Panc1 (cell line): ENCODE measurements at regions not wholly inside any gene's neighbourhood (a gene's known extent, or its start where the extent isn't known, plus 50 kb on each side); places are given as distances from the start of the nearest gene placed in this dataset.

Experiments used
- ATAC-seq: fragments of 200-7000 bp; cut with Tn5 transposase; 2 replicates; pipeline ENCODE4 v1.9.1; 2020; ENCODE audit warnings: mild to moderate bottlenecking, moderate library complexity
- BruUV-seq: library from RNA; stranded (reverse); fragments of 400-500 nt; replicated peaks from 2 replicates; lab custom pipeline; 2021; lab: Mats Ljungman, UMichigan
- CTCF ChIA-PET: fragments of 300-600 bp; sonication (Branson Sonifier 250); formaldehyde crosslinking; loops from one replicate; lab custom pipeline; 2022; ENCODE audit warnings: antibody characterized with exemption; lab: Charles Lee
- POLR2A ChIA-PET: fragments of 300-600 bp; sonication (Branson Sonifier 250); formaldehyde crosslinking; loops from one replicate; lab custom pipeline; 2022; ENCODE audit warnings: antibody characterized with exemption; lab: Charles Lee
- DNase-seq: peaks from one replicate; pipeline ENCODE4 v3.0.0-alpha.2; 2010; ENCODE audit warnings: low read depth, low spot score
- H3K27ac ChIP-seq: 2 replicates; pipeline ENCODE4 v1.5.1; 2011; ENCODE audit warnings: mild to moderate bottlenecking, low read length, inconsistent platforms
- H3K27me3 ChIP-seq: fragments of 200-500 bp; sonication (Bioruptor generic); 2 replicates; pipeline ENCODE4 v1.6.0; 2014; ENCODE audit warnings: low read length, inconsistent platforms; ENCODE audit not compliant: control insufficient read depth, insufficient read depth
- H3K36me3 ChIP-seq: fragments of 200-500 bp; sonication (Bioruptor generic); 2 replicates; pipeline ENCODE4 v1.5.1; 2014; ENCODE audit warnings: inconsistent platforms, mild to moderate bottlenecking, low read length, moderate library complexity; ENCODE audit not compliant: control insufficient read depth, insufficient read depth
- H3K4me1 ChIP-seq: 2 replicates; pipeline ENCODE4 v1.5.1; 2011; ENCODE audit warnings: inconsistent platforms, mild to moderate bottlenecking, low read length, moderate library complexity; ENCODE audit not compliant: control insufficient read depth, insufficient read depth
- H3K4me3 ChIP-seq, 2 experiments: 2 replicates each; pipeline ENCODE4 v1.5.1; 2011 to 2012; ENCODE audit warnings: low read depth in 2 of 2, low read length in 2 of 2, mild to moderate bottlenecking in 2 of 2, inconsistent platforms in 1 of 2, moderate library complexity in 1 of 2
- H3K9me3 ChIP-seq: fragments of 200-500 bp; sonication (Bioruptor generic); 2 replicates; pipeline ENCODE4 v1.5.1; 2014; ENCODE audit warnings: low read depth, mild to moderate bottlenecking, inconsistent platforms, low read length, moderate library complexity; ENCODE audit not compliant: control insufficient read depth, insufficient read depth
- POLR2AphosphoS5 ChIP-seq: IDR thresholded peaks from 2 replicates; pipeline ENCODE4 v1.6.1; 2012; ENCODE audit warnings: mild to moderate bottlenecking, low read depth, low read length, moderate library complexity
- SIN3A ChIP-seq: IDR thresholded peaks from 2 replicates; pipeline ENCODE4 v1.6.1; 2012; ENCODE audit warnings: low read depth, mild to moderate bottlenecking, low read length, moderate library complexity, borderline replicate concordance; ENCODE audit not compliant: insufficient read depth
- TCF7L2 ChIP-seq: IDR thresholded peaks from 2 replicates; pipeline ENCODE4 v1.6.1; 2011; ENCODE audit warnings: mild to moderate bottlenecking, low read depth, low read length, inconsistent platforms
- in situ Hi-C: cut with HindIII; loops from 2 replicates; pipeline ENCODE4 v1.10.0; 2016; ENCODE audit warnings: low sequenced_read_pairs, low pct_unique_long_range_greater_than_20kb
- intact Hi-C: fragments of 100-400 bp; cut with micrococcal nuclease; formaldehyde crosslinking; loops from one replicate; pipeline ENCODE4 v1.10.0; 2022; ENCODE audit not compliant: unreplicated experiment
- TF ChIP-seq, protein P1 (sequence below), 2 experiments: IDR thresholded peaks; 2 replicates each; pipeline ENCODE4 v1.6.1; 2011 to 2012; ENCODE audit warnings: low read depth in 2 of 2, control low read depth in 1 of 2, low read length in 1 of 2, mild to moderate bottlenecking in 1 of 2, moderate library complexity in 1 of 2; ENCODE audit not compliant: insufficient read depth in 1 of 2
- TF ChIP-seq, protein P2 (sequence below): fragments of 450-650 bp; IDR thresholded peaks from 2 replicates; pipeline ENCODE4 v1.5.1; 2017; ENCODE audit warnings: mild to moderate bottlenecking

DNA sequence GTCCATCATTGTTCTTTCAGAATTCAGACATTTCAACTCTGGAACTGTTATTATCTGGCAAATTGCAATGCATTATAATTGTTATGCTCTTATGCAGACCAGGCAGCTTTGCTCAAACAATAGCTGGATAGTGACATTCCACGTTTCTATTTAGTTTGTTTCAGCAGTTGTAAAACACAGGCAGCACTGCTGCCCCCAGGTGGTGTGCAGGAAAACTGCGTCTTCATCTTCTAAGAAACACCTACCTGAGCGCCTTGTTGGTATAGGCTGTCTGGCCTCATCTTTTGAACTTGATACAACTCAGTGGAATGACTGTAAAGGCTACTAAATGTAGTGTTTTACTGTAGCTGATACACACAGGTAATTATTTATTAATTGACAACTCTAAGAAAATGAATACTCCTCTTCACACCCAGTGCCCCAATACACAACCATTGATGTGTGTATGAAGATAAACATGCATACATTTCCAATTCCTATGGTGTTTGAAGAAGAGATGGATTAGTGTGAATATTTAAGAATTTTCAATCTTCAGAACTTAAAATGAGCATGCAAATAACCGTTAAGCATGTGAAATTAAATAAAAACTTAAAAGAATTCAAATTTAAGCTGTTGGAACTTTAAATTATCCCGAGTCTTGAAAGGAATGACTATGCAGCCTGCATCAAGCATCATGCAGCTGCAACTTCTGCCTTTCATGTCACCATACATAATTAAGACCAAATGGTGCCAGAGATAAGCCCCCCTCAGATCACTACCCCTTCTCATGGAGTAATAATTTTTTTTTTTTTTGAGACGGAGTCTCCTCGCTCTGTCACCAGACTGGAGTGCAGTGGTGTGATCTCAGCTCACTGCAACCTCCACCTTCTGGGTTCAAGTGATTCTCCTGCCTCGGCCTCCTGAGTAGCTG lies 85.6 kb downstream of the CD8B2 start:
- Histone ChIP-seq H3K27ac (no peak overlapping the region), H3K36me3 (no peaks in the 10 kb centered on the region), H3K27me3 (no peaks in the 10 kb centered on the region; the same call in 1 of the 2 replicates), H3K4me1 (no peaks in the 10 kb centered on the region), H3K4me3 (no peak overlapping the region), H3K9me3 (no peaks in the 10 kb centered on the region)
- no TSS peak for BruUV-seq
- in situ Hi-C loops (no loop called here), intact Hi-C loops (no loop called here)
- ATAC-seq (no peak), DNase-seq (no peak)
- POLR2A ChIA-PET: no interaction called here
- TF ChIP-seq, protein P1, sequence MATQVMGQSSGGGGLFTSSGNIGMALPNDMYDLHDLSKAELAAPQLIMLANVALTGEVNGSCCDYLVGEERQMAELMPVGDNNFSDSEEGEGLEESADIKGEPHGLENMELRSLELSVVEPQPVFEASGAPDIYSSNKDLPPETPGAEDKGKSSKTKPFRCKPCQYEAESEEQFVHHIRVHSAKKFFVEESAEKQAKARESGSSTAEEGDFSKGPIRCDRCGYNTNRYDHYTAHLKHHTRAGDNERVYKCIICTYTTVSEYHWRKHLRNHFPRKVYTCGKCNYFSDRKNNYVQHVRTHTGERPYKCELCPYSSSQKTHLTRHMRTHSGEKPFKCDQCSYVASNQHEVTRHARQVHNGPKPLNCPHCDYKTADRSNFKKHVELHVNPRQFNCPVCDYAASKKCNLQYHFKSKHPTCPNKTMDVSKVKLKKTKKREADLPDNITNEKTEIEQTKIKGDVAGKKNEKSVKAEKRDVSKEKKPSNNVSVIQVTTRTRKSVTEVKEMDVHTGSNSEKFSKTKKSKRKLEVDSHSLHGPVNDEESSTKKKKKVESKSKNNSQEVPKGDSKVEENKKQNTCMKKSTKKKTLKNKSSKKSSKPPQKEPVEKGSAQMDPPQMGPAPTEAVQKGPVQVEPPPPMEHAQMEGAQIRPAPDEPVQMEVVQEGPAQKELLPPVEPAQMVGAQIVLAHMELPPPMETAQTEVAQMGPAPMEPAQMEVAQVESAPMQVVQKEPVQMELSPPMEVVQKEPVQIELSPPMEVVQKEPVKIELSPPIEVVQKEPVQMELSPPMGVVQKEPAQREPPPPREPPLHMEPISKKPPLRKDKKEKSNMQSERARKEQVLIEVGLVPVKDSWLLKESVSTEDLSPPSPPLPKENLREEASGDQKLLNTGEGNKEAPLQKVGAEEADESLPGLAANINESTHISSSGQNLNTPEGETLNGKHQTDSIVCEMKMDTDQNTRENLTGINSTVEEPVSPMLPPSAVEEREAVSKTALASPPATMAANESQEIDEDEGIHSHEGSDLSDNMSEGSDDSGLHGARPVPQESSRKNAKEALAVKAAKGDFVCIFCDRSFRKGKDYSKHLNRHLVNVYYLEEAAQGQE (IDR thresholded peaks at IDR 0.05; ENCODE audit: insufficient read depth in 1 of 2, low read depth in 2 of 2, low read length in 1 of 2): no peak
- TF ChIP-seq, protein P2, sequence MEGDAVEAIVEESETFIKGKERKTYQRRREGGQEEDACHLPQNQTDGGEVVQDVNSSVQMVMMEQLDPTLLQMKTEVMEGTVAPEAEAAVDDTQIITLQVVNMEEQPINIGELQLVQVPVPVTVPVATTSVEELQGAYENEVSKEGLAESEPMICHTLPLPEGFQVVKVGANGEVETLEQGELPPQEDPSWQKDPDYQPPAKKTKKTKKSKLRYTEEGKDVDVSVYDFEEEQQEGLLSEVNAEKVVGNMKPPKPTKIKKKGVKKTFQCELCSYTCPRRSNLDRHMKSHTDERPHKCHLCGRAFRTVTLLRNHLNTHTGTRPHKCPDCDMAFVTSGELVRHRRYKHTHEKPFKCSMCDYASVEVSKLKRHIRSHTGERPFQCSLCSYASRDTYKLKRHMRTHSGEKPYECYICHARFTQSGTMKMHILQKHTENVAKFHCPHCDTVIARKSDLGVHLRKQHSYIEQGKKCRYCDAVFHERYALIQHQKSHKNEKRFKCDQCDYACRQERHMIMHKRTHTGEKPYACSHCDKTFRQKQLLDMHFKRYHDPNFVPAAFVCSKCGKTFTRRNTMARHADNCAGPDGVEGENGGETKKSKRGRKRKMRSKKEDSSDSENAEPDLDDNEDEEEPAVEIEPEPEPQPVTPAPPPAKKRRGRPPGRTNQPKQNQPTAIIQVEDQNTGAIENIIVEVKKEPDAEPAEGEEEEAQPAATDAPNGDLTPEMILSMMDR: peak; percentile 82
- no peak for TF ChIP-seq SIN3A
- CTCF ChIA-PET: interaction anchor here (1.3 kb wide), 1 partner anchor 460 kb away, joined by 3 read pairs; no protein-coding TSS in a partner anchor

DNA sequence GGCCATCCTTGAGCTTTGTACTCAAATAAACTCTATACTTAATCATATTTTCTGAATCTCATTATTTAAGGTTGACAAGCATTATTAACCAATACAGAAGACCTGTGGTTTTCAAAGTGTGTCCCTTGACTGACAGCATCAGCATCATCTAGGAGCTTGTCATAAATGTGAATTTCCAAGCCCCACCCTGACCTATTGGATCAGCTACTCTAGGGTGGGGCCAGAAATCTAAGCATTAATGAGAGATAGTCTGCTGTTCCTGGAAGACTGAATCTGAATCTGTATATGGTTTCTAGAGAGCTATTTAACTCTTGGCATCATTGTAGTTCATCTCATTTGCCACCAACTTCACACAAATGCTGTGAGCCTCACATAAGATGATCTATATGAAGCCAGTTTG lies 86.6 kb downstream of the CD8B2 start:
- Histone ChIP-seq H3K27me3 (no peaks in the 10 kb centered on the region; the same call in 1 of the 2 replicates), H3K36me3 (no peaks in the 10 kb centered on the region), H3K4me3 (no peak overlapping the region), H3K27ac (no peak overlapping the region), H3K4me1 (no peaks in the 10 kb centered on the region), H3K9me3 (no peaks in the 10 kb centered on the region)
- CTCF ChIA-PET: interaction anchor here (0.7 to 1.3 kb wide), 2 partner anchors 408 to 461 kb away, joined by 3 to 5 read pairs; no protein-coding TSS in a partner anchor
- intact Hi-C loops: no loop called here
- POLR2A ChIA-PET: no interaction called here
- TF ChIP-seq TCF7L2 (no peak), POLR2AphosphoS5 (no peak), SIN3A (no peak)
- TF ChIP-seq, protein P1 (IDR thresholded peaks at IDR 0.05; ENCODE audit: insufficient read depth in 1 of 2, low read depth in 2 of 2, low read length in 1 of 2): no peak
- TF ChIP-seq, protein P2: no peak
- no peak for ATAC-seq
- DNase-seq: no peak
- in situ Hi-C loops: no loop called here
- no TSS peak for BruUV-seq
